Panc1 (cell line): ENCODE measurements at regions not wholly inside any gene's neighbourhood (a gene's known extent, or its start where the extent isn't known, plus 50 kb on each side); places are given as distances from the start of the nearest gene placed in this dataset.

Experiments
- POLR2AphosphoS5 ChIP-seq: IDR thresholded peaks from 2 replicates; pipeline ENCODE4 v1.6.1; 2012; ENCODE audit warnings: mild to moderate bottlenecking, low read depth, low read length, moderate library complexity
- TF ChIP-seq, protein P1 (sequence below): fragments of 450-650 bp; IDR thresholded peaks from 2 replicates; pipeline ENCODE4 v1.5.1; 2017; ENCODE audit warnings: mild to moderate bottlenecking
- TF ChIP-seq, protein P2 (sequence below), 2 experiments: IDR thresholded peaks; 2 replicates each; pipeline ENCODE4 v1.6.1; 2011 to 2012; ENCODE audit warnings: low read depth in 2 of 2, control low read depth in 1 of 2, low read length in 1 of 2, mild to moderate bottlenecking in 1 of 2, moderate library complexity in 1 of 2; ENCODE audit not compliant: insufficient read depth in 1 of 2

DNA sequence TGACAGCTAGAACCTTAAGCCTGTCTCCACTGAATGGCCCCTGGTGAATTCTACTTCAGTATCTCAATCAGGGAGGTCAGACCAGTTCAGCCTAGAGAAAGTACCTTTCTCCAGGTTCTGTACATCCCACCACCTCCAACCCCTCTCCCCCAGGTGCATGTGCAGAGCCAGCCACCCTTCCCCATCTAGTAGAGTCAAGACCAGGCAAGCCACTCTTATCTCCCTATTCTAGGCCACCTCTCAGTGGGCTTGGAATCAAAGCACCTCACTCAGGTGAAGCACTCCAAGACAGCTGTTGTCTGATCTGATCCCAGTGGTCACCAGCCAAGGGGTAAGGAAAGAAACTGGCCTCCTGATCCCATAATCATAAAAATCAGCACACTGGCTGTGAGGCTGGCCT lies 340.9 kb downstream of the BCL11B start:
- TF ChIP-seq, protein P1, sequence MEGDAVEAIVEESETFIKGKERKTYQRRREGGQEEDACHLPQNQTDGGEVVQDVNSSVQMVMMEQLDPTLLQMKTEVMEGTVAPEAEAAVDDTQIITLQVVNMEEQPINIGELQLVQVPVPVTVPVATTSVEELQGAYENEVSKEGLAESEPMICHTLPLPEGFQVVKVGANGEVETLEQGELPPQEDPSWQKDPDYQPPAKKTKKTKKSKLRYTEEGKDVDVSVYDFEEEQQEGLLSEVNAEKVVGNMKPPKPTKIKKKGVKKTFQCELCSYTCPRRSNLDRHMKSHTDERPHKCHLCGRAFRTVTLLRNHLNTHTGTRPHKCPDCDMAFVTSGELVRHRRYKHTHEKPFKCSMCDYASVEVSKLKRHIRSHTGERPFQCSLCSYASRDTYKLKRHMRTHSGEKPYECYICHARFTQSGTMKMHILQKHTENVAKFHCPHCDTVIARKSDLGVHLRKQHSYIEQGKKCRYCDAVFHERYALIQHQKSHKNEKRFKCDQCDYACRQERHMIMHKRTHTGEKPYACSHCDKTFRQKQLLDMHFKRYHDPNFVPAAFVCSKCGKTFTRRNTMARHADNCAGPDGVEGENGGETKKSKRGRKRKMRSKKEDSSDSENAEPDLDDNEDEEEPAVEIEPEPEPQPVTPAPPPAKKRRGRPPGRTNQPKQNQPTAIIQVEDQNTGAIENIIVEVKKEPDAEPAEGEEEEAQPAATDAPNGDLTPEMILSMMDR = no peak
- TF ChIP-seq POLR2AphosphoS5 = no peak
- TF ChIP-seq, protein P2, sequence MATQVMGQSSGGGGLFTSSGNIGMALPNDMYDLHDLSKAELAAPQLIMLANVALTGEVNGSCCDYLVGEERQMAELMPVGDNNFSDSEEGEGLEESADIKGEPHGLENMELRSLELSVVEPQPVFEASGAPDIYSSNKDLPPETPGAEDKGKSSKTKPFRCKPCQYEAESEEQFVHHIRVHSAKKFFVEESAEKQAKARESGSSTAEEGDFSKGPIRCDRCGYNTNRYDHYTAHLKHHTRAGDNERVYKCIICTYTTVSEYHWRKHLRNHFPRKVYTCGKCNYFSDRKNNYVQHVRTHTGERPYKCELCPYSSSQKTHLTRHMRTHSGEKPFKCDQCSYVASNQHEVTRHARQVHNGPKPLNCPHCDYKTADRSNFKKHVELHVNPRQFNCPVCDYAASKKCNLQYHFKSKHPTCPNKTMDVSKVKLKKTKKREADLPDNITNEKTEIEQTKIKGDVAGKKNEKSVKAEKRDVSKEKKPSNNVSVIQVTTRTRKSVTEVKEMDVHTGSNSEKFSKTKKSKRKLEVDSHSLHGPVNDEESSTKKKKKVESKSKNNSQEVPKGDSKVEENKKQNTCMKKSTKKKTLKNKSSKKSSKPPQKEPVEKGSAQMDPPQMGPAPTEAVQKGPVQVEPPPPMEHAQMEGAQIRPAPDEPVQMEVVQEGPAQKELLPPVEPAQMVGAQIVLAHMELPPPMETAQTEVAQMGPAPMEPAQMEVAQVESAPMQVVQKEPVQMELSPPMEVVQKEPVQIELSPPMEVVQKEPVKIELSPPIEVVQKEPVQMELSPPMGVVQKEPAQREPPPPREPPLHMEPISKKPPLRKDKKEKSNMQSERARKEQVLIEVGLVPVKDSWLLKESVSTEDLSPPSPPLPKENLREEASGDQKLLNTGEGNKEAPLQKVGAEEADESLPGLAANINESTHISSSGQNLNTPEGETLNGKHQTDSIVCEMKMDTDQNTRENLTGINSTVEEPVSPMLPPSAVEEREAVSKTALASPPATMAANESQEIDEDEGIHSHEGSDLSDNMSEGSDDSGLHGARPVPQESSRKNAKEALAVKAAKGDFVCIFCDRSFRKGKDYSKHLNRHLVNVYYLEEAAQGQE (IDR thresholded peaks at IDR 0.05; ENCODE audit: insufficient read depth in 1 of 2, low read depth in 2 of 2, low read length in 1 of 2) = no peak
